ENCODE measurements at regions not wholly inside any gene's neighbourhood (a gene's known extent, or its start where the extent isn't known, plus 50 kb on each side); places are given as distances from the start of the nearest gene placed in this dataset.

GRCh38 chr9:103287361-103287760, 292.2 kb downstream of the CYLC2 start (continued):
- TF ChIP-seq REST (IDR thresholded peaks at IDR 0.05; ENCODE audit: low read depth): no peak

- Histone ChIP-seq H4K20me1 (ENCODE audit: insufficient read depth) (no peaks in the 10 kb centered on the region), H3K79me2 (ENCODE audit: insufficient read depth, low read length) (no peaks in the 10 kb centered on the region), H2AFZ (ENCODE audit: low read depth, low read length, poor library complexity, severe bottlenecking) (no peak overlapping the region), H3K9me3 (ENCODE audit: control insufficient read depth in 1 of 2, insufficient read depth in 1 of 2, low read depth in 1 of 2, low read length in 2 of 2) (peaks cover 4% of the 10 kb centered on the region in 2 experiments; a peak in 2 of 4 replicates), H3K27ac (ENCODE audit: low read depth, low read length) (no peak overlapping the region), H3K4me1 (ENCODE audit: control insufficient read depth in 1 of 2, insufficient read depth in 2 of 2, low read length in 2 of 2) (no peaks in the 10 kb centered on the region), H3K36me3 (ENCODE audit: control insufficient read depth in 1 of 2, insufficient read depth in 2 of 2, low read length in 2 of 2) (no peaks in the 10 kb centered on the region), H3K4me3 (replicated peaks in 1 of 2; ENCODE audit: low read depth in 1 of 2, low read length in 2 of 2) (no peak overlapping the region), H3K9ac (ENCODE audit: low read length) (no peak overlapping the region), H3K4me2 (ENCODE audit: low read length) (no peak overlapping the region), H3K9me2 (ENCODE audit: insufficient read depth) (no peaks in the 10 kb centered on the region), H3K27me3 (ENCODE audit: insufficient read depth, low read length) (no peaks in the 10 kb centered on the region)
- BruUV-seq (replicated peaks): no TSS peak
- ChIA-PET POLR2A (no interaction called here), CTCF (no interaction called here), RAD21 (ENCODE audit: low non-redundant PET in 1 of 2, low total read pairs in 2 of 2, uncharacterized antibody in 2 of 2, unreplicated experiment in 2 of 2) (no interaction called here)
- intact Hi-C loops (cut with micrococcal nuclease): no loop called here
- DNase-seq (ENCODE audit: low read depth, low spot score) (no peak), ATAC-seq (no peak)
- no peak for TF ChIP-seq SRF (IDR thresholded peaks at IDR 0.05; ENCODE audit: low read depth)
- no peak for TF ChIP-seq YY1 (IDR thresholded peaks at IDR 0.05; ENCODE audit: extremely low read depth, insufficient replicate concordance, low read depth, low read length)
- no peak for TF ChIP-seq POLR2A (IDR thresholded peaks at IDR 0.05; ENCODE audit: borderline replicate concordance, extremely low read depth, insufficient read depth, insufficient read length)
- TF ChIP-seq TCF7L2 (IDR thresholded peaks at IDR 0.05; ENCODE audit: borderline replicate concordance, extremely low read depth, insufficient read depth, insufficient read length): no peak
- no peak for TF ChIP-seq CBX3 (IDR thresholded peaks at IDR 0.05; ENCODE audit: low read depth)
- TF ChIP-seq POLR2AphosphoS5 (IDR thresholded peaks at IDR 0.05; ENCODE audit: low read depth, low read length): no peak
- no peak for TF ChIP-seq ZBTB33 (IDR thresholded peaks at IDR 0.05; ENCODE audit: extremely low read depth, insufficient replicate concordance, low read length)
- no peak for TF ChIP-seq MAX (IDR thresholded peaks at IDR 0.05)
- TF ChIP-seq REST (IDR thresholded peaks at IDR 0.05; ENCODE audit: low read depth): no peak
- TF ChIP-seq RAD21 (IDR thresholded peaks at IDR 0.05; ENCODE audit: low read depth): no peak
- TF ChIP-seq CEBPB (IDR thresholded peaks at IDR 0.05; ENCODE audit: low read depth): no peak
- TF ChIP-seq SIN3A (IDR thresholded peaks at IDR 0.05; ENCODE audit: low read depth): no peak
- TF ChIP-seq EZH2 (IDR thresholded peaks at IDR 0.05): no peak
Measured at GRCh38 chr9:103296189-103296588, 301.1 kb downstream of the CYLC2 start.
